HCT116 (cell line): ENCODE measurements at regions not wholly inside any gene's neighbourhood (a gene's known extent, or its start where the extent isn't known, plus 50 kb on each side); places are given as distances from the start of the nearest gene placed in this dataset.

Experiments used
- ATAC-seq: fragments of 200-7000 bp; cut with Tn5 transposase; 2 replicates; pipeline ENCODE4 v1.9.1; 2020; ENCODE audit warnings: mild to moderate bottlenecking, moderate library complexity
- BruUV-seq: library from RNA; stranded (reverse); fragments of 400-500 nt; replicated peaks from 2 replicates; lab custom pipeline; 2021; lab: Mats Ljungman, UMichigan
- CTCF ChIA-PET: fragments of 300-600 bp; sonication (Branson Sonifier 250); formaldehyde crosslinking; loops from one replicate; lab custom pipeline; 2021; ENCODE audit warnings: antibody characterized with exemption; lab: Charles Lee
- POLR2A ChIA-PET: fragments of 300-600, 350-600 bp; sonication (Branson Sonifier 250); formaldehyde crosslinking; loops from one replicate; lab custom pipeline; 2021; ENCODE audit warnings: antibody characterized with exemption; lab: Charles Lee
- RAD21 ChIA-PET, 2 experiments: fragments of 300-600 bp; sonication (Branson Sonifier 250); formaldehyde crosslinking; loops; one replicate each; lab custom pipeline; 2023; ENCODE audit warnings: low total read pairs in 2 of 2; ENCODE audit not compliant: uncharacterized antibody in 2 of 2, unreplicated experiment in 2 of 2, low non-redundant PET in 1 of 2; lab: Charles Lee
- DNase-seq: peaks from one replicate; pipeline ENCODE4 v3.0.0-alpha.2; 2010; ENCODE audit warnings: low read depth, low spot score
- H2AFZ ChIP-seq: fragments of 200-600 bp; shearing (Covaris generic), sonication (generic); 2 replicates; pipeline ENCODE4 v1.6.1; 2017; ENCODE audit warnings: low read depth, mixed run types, mixed read lengths, antibody characterized with exemption, low read length; ENCODE audit not compliant: poor library complexity, severe bottlenecking
- H3K27ac ChIP-seq: 2 replicates; pipeline ENCODE4 v1.5.1; 2012; ENCODE audit warnings: low read depth, low read length
- H3K27me3 ChIP-seq: fragments of 200-600 bp; sonication (generic); 2 replicates; pipeline ENCODE4 v1.6.1; 2016; ENCODE audit warnings: mixed run types, low read length, mixed read lengths; ENCODE audit not compliant: insufficient read depth
- H3K36me3 ChIP-seq, 2 experiments: fragments of 200-500 bp in 1 of 2; fragments of 200-600 bp in 1 of 2; sonication (Bioruptor generic) in 1 of 2; sonication (generic) in 1 of 2; 2 replicates each; pipeline versions ENCODE4 v1.5.1 to v1.6.1; 2014 to 2016; ENCODE audit warnings: low read length in 2 of 2, inconsistent platforms in 1 of 2, mixed read lengths in 1 of 2, mixed run types in 1 of 2; ENCODE audit not compliant: insufficient read depth in 2 of 2, control insufficient read depth in 1 of 2
- H3K4me1 ChIP-seq, 2 experiments: fragments of 200-600 bp in 1 of 2; sonication (generic) in 1 of 2; 2 replicates each; pipeline versions ENCODE4 v1.5.1 to v1.6.1; 2012 to 2017; ENCODE audit warnings: low read length in 2 of 2, inconsistent platforms in 1 of 2, mild to moderate bottlenecking in 1 of 2, mixed read lengths in 1 of 2, mixed run types in 1 of 2, moderate library complexity in 1 of 2; ENCODE audit not compliant: insufficient read depth in 2 of 2, control insufficient read depth in 1 of 2
- H3K4me2 ChIP-seq: fragments of 200-600 bp; sonication (generic); 2 replicates; pipeline ENCODE4 v1.6.1; 2017; ENCODE audit warnings: mixed run types, low read length, mixed read lengths
- H3K4me3 ChIP-seq, 2 experiments: fragments of 200-600 bp in 1 of 2; sonication (generic) in 1 of 2; replicated peaks in 1 of 2; 2 replicates each; pipeline ENCODE4 v1.5.1; 2011 to 2016; ENCODE audit warnings: low read length in 2 of 2, control low read depth in 1 of 2, low read depth in 1 of 2, mild to moderate bottlenecking in 1 of 2, mixed read lengths in 1 of 2, mixed run types in 1 of 2
- H3K79me2 ChIP-seq: fragments of 200-600 bp; sonication (generic); 2 replicates; pipeline ENCODE4 v1.6.1; 2017; ENCODE audit warnings: mild to moderate bottlenecking, mixed run types, low read length, moderate library complexity, mixed read lengths; ENCODE audit not compliant: insufficient read depth
- H3K9ac ChIP-seq: fragments of 200-600 bp; sonication (generic); 2 replicates; pipeline ENCODE4 v1.6.1; 2016; ENCODE audit warnings: low read length, mixed read lengths
- H3K9me2 ChIP-seq: fragments of 200-600 bp; sonication (generic), shearing (Covaris generic); 2 replicates; pipeline ENCODE4 v1.6.1; 2017; ENCODE audit warnings: mixed run types, mild to moderate bottlenecking, moderate library complexity; ENCODE audit not compliant: insufficient read depth
- H3K9me3 ChIP-seq, 2 experiments: fragments of 200-500 bp in 1 of 2; fragments of 200-600 bp in 1 of 2; sonication (Bioruptor generic) in 1 of 2; sonication (generic) in 1 of 2; 2 replicates each; pipeline ENCODE4 v1.6.1; 2014 to 2017; ENCODE audit warnings: low read length in 2 of 2, mixed read lengths in 2 of 2, inconsistent platforms in 1 of 2, low read depth in 1 of 2, mild to moderate bottlenecking in 1 of 2, mixed run types in 1 of 2, moderate library complexity in 1 of 2; ENCODE audit not compliant: control insufficient read depth in 1 of 2, insufficient read depth in 1 of 2
- H4K20me1 ChIP-seq: fragments of 200-600 bp; sonication (generic), shearing (Covaris generic); 2 replicates; pipeline ENCODE4 v1.6.1; 2017; ENCODE audit warnings: mixed run types, mild to moderate bottlenecking, moderate library complexity; ENCODE audit not compliant: insufficient read depth
- EGR1 ChIP-seq: IDR thresholded peaks from 2 replicates; pipeline ENCODE4 v1.6.1; 2012; ENCODE audit warnings: low read depth
- ELF1 ChIP-seq: IDR thresholded peaks from 2 replicates; pipeline ENCODE4 v1.6.1; 2012; ENCODE audit warnings: low read depth, borderline replicate concordance
- EZH2 ChIP-seq: fragments of 200-600 bp; sonication (generic); IDR thresholded peaks from 2 replicates; pipeline ENCODE4 v1.6.1; 2017; ENCODE audit warnings: antibody characterized with exemption, mixed run types
- FOSL1 ChIP-seq: IDR thresholded peaks from 2 replicates; pipeline ENCODE4 v1.6.1; 2012; ENCODE audit warnings: low read depth
- MAX ChIP-seq: IDR thresholded peaks from 2 replicates; pipeline ENCODE4 v1.6.1; 2012
- POLR2A ChIP-seq: IDR thresholded peaks from 2 replicates; pipeline ENCODE4 v1.7.0; 2011; ENCODE audit warnings: borderline replicate concordance; ENCODE audit not compliant: insufficient read depth, insufficient read length; ENCODE audit errors: extremely low read depth
- SIN3A ChIP-seq: IDR thresholded peaks from 2 replicates; pipeline ENCODE4 v1.6.1; 2012; ENCODE audit warnings: low read depth
- SRF ChIP-seq: IDR thresholded peaks from 2 replicates; pipeline ENCODE4 v1.6.1; 2012; ENCODE audit warnings: low read depth
- TCF7L2 ChIP-seq: IDR thresholded peaks from 2 replicates; pipeline ENCODE4 v1.7.0; 2011; ENCODE audit warnings: borderline replicate concordance, inconsistent platforms; ENCODE audit not compliant: insufficient read depth, insufficient read length; ENCODE audit errors: extremely low read depth
- YY1 ChIP-seq: IDR thresholded peaks from 2 replicates; pipeline ENCODE4 v1.6.1; 2011; ENCODE audit warnings: low read length, low read depth, moderate library complexity, mild to moderate bottlenecking; ENCODE audit not compliant: insufficient replicate concordance; ENCODE audit errors: extremely low read depth
- ZNF274 ChIP-seq: fragments of 200-500 bp; sonication (Bioruptor generic); IDR thresholded peaks from 2 replicates; pipeline ENCODE4 v1.6.1; 2014; ENCODE audit warnings: mild to moderate bottlenecking, low read depth, low read length, inconsistent platforms
- intact Hi-C: fragments of 100-400 bp; cut with micrococcal nuclease; formaldehyde crosslinking; loops from 2 replicates; pipeline ENCODE4 v1.10.0; 2022
- TF ChIP-seq, protein P1 (sequence below): IDR thresholded peaks from 2 replicates; pipeline ENCODE4 v1.6.1; 2012; ENCODE audit warnings: low read depth
- TF ChIP-seq, protein P2 (sequence below): IDR thresholded peaks from 2 replicates; pipeline ENCODE4 v1.6.1; 2011; ENCODE audit warnings: mild to moderate bottlenecking, low read length, moderate library complexity; ENCODE audit not compliant: insufficient replicate concordance; ENCODE audit errors: extremely low read depth
- TF ChIP-seq, protein P3 (sequence below): IDR thresholded peaks from 2 replicates; pipeline ENCODE4 v1.6.1; 2012

DNA sequence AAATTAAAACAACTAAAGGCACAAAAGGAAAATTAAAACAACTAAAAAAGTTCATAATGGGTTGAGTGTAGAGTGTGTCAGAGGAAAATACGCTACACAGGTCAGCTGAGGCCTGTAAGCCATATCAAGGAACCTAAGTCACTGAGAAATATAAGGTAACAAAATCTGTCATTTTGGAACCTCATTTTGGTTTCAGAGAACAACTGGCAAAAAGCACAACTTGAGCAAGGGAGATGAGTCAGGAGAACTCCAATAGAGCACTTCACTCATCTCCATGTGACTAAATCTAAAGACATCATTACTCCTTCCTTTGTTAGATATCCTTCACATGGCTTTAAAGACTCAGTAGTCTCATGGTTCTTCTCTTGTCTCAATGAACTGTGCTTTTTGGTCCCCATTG is 269.4 kb upstream of the POU5F2 start (continued):
- TF ChIP-seq, protein P1, sequence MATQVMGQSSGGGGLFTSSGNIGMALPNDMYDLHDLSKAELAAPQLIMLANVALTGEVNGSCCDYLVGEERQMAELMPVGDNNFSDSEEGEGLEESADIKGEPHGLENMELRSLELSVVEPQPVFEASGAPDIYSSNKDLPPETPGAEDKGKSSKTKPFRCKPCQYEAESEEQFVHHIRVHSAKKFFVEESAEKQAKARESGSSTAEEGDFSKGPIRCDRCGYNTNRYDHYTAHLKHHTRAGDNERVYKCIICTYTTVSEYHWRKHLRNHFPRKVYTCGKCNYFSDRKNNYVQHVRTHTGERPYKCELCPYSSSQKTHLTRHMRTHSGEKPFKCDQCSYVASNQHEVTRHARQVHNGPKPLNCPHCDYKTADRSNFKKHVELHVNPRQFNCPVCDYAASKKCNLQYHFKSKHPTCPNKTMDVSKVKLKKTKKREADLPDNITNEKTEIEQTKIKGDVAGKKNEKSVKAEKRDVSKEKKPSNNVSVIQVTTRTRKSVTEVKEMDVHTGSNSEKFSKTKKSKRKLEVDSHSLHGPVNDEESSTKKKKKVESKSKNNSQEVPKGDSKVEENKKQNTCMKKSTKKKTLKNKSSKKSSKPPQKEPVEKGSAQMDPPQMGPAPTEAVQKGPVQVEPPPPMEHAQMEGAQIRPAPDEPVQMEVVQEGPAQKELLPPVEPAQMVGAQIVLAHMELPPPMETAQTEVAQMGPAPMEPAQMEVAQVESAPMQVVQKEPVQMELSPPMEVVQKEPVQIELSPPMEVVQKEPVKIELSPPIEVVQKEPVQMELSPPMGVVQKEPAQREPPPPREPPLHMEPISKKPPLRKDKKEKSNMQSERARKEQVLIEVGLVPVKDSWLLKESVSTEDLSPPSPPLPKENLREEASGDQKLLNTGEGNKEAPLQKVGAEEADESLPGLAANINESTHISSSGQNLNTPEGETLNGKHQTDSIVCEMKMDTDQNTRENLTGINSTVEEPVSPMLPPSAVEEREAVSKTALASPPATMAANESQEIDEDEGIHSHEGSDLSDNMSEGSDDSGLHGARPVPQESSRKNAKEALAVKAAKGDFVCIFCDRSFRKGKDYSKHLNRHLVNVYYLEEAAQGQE = no peak
- TF ChIP-seq MAX = no peak
- TF ChIP-seq YY1 = no peak
- TF ChIP-seq SIN3A = no peak

DNA sequence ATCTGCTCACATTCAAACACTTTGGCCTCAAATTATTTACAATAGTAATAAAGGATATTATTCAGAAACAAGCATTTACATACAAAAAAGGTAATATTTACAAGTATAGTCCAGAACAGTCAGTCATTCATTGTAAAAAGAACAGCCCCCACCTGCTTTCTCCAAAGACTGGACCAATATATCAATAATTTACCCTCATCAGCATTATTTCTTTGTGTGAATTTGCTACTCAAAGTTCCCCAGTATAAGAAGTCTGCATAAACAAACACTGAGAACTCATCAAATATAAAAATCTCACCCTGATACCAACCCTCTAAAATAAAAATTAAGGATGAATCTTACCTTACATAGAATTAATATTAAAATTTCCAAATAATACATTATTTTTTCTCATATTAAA is 267.8 kb upstream of the POU5F2 start:
- RAD21 ChIA-PET = no interaction called here
- H3K4me3 ChIP-seq = no peak overlapping the region
- H3K27ac ChIP-seq = no peak overlapping the region
- POLR2A ChIA-PET = no interaction called here
- TF ChIP-seq ELF1 (no peak), MAX (no peak), ZNF274 (no peak), TCF7L2 (no peak), EZH2 (no peak), POLR2A (no peak), SIN3A (no peak), SRF (no peak), EGR1 (no peak), YY1 (no peak), FOSL1 (no peak)
- TF ChIP-seq, protein P2, sequence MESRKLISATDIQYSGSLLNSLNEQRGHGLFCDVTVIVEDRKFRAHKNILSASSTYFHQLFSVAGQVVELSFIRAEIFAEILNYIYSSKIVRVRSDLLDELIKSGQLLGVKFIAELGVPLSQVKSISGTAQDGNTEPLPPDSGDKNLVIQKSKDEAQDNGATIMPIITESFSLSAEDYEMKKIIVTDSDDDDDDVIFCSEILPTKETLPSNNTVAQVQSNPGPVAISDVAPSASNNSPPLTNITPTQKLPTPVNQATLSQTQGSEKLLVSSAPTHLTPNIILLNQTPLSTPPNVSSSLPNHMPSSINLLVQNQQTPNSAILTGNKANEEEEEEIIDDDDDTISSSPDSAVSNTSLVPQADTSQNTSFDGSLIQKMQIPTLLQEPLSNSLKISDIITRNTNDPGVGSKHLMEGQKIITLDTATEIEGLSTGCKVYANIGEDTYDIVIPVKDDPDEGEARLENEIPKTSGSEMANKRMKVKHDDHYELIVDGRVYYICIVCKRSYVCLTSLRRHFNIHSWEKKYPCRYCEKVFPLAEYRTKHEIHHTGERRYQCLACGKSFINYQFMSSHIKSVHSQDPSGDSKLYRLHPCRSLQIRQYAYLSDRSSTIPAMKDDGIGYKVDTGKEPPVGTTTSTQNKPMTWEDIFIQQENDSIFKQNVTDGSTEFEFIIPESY = no peak
- TF ChIP-seq, protein P3, sequence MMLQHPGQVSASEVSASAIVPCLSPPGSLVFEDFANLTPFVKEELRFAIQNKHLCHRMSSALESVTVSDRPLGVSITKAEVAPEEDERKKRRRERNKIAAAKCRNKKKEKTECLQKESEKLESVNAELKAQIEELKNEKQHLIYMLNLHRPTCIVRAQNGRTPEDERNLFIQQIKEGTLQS = no peak
- H3K9me2 ChIP-seq = no peaks in the 10 kb centered on the region
- H3K27me3 ChIP-seq = no peaks in the 10 kb centered on the region
- CTCF ChIA-PET = no interaction called here
- no peaks in the 10 kb centered on the region for H3K4me1 ChIP-seq
- no peak for ATAC-seq
- no peak overlapping the region for H3K9ac ChIP-seq
- no peak for DNase-seq
- H3K79me2 ChIP-seq = no peaks in the 10 kb centered on the region
- no peaks in the 10 kb centered on the region for H4K20me1 ChIP-seq
- H3K36me3 ChIP-seq = no peaks in the 10 kb centered on the region
- no peak overlapping the region for H3K4me2 ChIP-seq
- no peak overlapping the region for H2AFZ ChIP-seq
- BruUV-seq = no TSS peak
- no peaks in the 10 kb centered on the region for H3K9me3 ChIP-seq
- intact Hi-C loops = no loop called here
